OCI-LY7 (cell line): ENCODE measurements at regions not wholly inside any gene's neighbourhood (a gene's known extent, or its start where the extent isn't known, plus 50 kb on each side); places are given as distances from the start of the nearest gene placed in this dataset.

Source experiments
- BruUV-seq: library from RNA; stranded (reverse); fragments of 400-500 nt; replicated peaks from 2 replicates; lab custom pipeline; 2021; lab: Mats Ljungman, UMichigan
- CTCF ChIA-PET: fragments of 300-600 bp; sonication (Branson Sonifier 250); formaldehyde crosslinking; loops from one replicate; lab custom pipeline; 2022; ENCODE audit warnings: antibody characterized with exemption; ENCODE audit not compliant: unreplicated experiment; lab: Charles Lee
- POLR2A ChIA-PET: fragments of 300-600 bp; sonication (Branson Sonifier 250); formaldehyde crosslinking; loops from one replicate; lab custom pipeline; 2022; ENCODE audit warnings: antibody characterized with exemption; lab: Charles Lee
- DNase-seq: peaks from one replicate; pipeline ENCODE4 v3.0.0-alpha.2; 2015; ENCODE audit warnings: low spot score
- H2AFZ ChIP-seq: fragments of 200-600 bp; sonication (generic), shearing (Covaris generic); 2 replicates; pipeline ENCODE4 v1.6.1; 2014; ENCODE audit warnings: mild to moderate bottlenecking, antibody characterized with exemption, low read length, moderate library complexity
- H3K27ac ChIP-seq: fragments of 200-600 bp; sonication (generic); 2 replicates; pipeline ENCODE4 v1.5.1; 2014; ENCODE audit warnings: mixed run types, low read depth, mild to moderate bottlenecking, moderate library complexity, low read length, inconsistent platforms; ENCODE audit not compliant: poor library complexity, severe bottlenecking
- H3K36me3 ChIP-seq: fragments of 200-600 bp; sonication (generic); 2 replicates; pipeline ENCODE4 v1.6.1; 2014; ENCODE audit warnings: mild to moderate bottlenecking, antibody characterized with exemption, low read length, moderate library complexity, mixed read lengths; ENCODE audit not compliant: insufficient read depth
- H3K4me1 ChIP-seq: fragments of 200-600 bp; sonication (generic); 2 replicates; pipeline ENCODE4 v1.5.1; 2014; ENCODE audit warnings: mild to moderate bottlenecking, low read length; ENCODE audit not compliant: insufficient read depth, poor library complexity, severe bottlenecking
- H3K4me2 ChIP-seq: fragments of 200-600 bp; sonication (generic); 2 replicates; pipeline ENCODE4 v1.6.1; 2014; ENCODE audit warnings: mild to moderate bottlenecking, low read length
- H3K4me3 ChIP-seq: fragments of 200-600 bp; sonication (generic); 2 replicates; pipeline ENCODE4 v1.5.1; 2014; ENCODE audit warnings: mild to moderate bottlenecking, low read depth, low read length; ENCODE audit not compliant: poor library complexity, severe bottlenecking
- H3K79me2 ChIP-seq: fragments of 200-600 bp; sonication (generic); 2 replicates; pipeline ENCODE4 v1.6.1; 2016; ENCODE audit warnings: low read depth, mild to moderate bottlenecking, low read length, moderate library complexity, mixed read lengths; ENCODE audit not compliant: insufficient read depth
- H3K9me2 ChIP-seq: fragments of 200-600 bp; sonication (generic); 2 replicates; pipeline ENCODE4 v1.6.1; 2016; ENCODE audit warnings: mild to moderate bottlenecking, low read length, mixed read lengths; ENCODE audit not compliant: insufficient read depth
- H3K9me3 ChIP-seq: fragments of 200-600 bp; sonication (generic); 2 replicates; pipeline ENCODE4 v1.6.1; 2014; ENCODE audit warnings: mild to moderate bottlenecking, mixed run types, low read length, mixed read lengths
- H4K20me1 ChIP-seq: fragments of 200-600 bp; sonication (generic); 2 replicates; pipeline ENCODE4 v1.6.1; 2014; ENCODE audit warnings: mild to moderate bottlenecking, antibody characterized with exemption, low read length, moderate library complexity, mixed read lengths; ENCODE audit not compliant: insufficient read depth
- CTCF ChIP-seq: fragments of 200-600 bp; sonication (generic); conservative IDR thresholded peaks from 2 replicates; pipeline ENCODE4 v1.5.1; 2014; ENCODE audit warnings: mild to moderate bottlenecking, antibody characterized with exemption, low read length, moderate library complexity, mixed read lengths
- EZH2phosphoT487 ChIP-seq: fragments of 200-600 bp; sonication (generic); IDR thresholded peaks from 2 replicates; pipeline ENCODE4 v1.6.1; 2018; ENCODE audit warnings: low read depth, borderline replicate concordance, mild to moderate bottlenecking, mixed run types, antibody characterized with exemption, low read length, moderate library complexity, mixed read lengths
- intact Hi-C: fragments of 100-400 bp; cut with micrococcal nuclease; formaldehyde crosslinking; loops from one replicate; pipeline ENCODE4 v1.10.0; 2022; ENCODE audit not compliant: unreplicated experiment

- BruUV-seq = no TSS peak
- no peaks in the 10 kb centered on the region for H3K79me2 ChIP-seq
- no peak overlapping the region for H3K4me3 ChIP-seq
- no peak overlapping the region for H2AFZ ChIP-seq
- no peaks in the 10 kb centered on the region for H3K9me2 ChIP-seq
- no peaks in the 10 kb centered on the region for H3K4me1 ChIP-seq
- ChIA-PET POLR2A (interaction anchor here (0.6 to 0.7 kb wide), 2 partner anchors 9 to 884 kb away, joined by 3 to 4 read pairs; no protein-coding TSS in a partner anchor), CTCF (no interaction called here)
- TF ChIP-seq EZH2phosphoT487 (no peak), CTCF (no peak)
- H3K36me3 ChIP-seq = no peaks in the 10 kb centered on the region
- no peak overlapping the region for H3K27ac ChIP-seq
- no peak overlapping the region for H3K4me2 ChIP-seq
- H3K9me3 ChIP-seq = no peaks in the 10 kb centered on the region
- intact Hi-C loops = no loop called here
- no peaks in the 10 kb centered on the region for H4K20me1 ChIP-seq
- no peak for DNase-seq
Observed at GRCh38 chrX:39985551-39985950, 112.2 kb downstream of the BCOR start.

GRCh38 chrX:39988496-39988895, 109.3 kb downstream of the BCOR start:
- H2AFZ ChIP-seq = no peak overlapping the region
- H3K9me2 ChIP-seq = no peaks in the 10 kb centered on the region
- TF ChIP-seq EZH2phosphoT487 (no peak), CTCF (no peak)
- H3K9me3 ChIP-seq = no peaks in the 10 kb centered on the region
- H3K4me3 ChIP-seq = no peak overlapping the region
- ChIA-PET POLR2A (no interaction called here), CTCF (interaction anchor here (0.5 kb wide), 1 partner anchor 301 kb away, joined by 11 read pairs; no protein-coding TSS in a partner anchor)
- intact Hi-C loops = no loop called here
- H3K4me2 ChIP-seq = no peak overlapping the region
- no peaks in the 10 kb centered on the region for H4K20me1 ChIP-seq
- no peak overlapping the region for H3K27ac ChIP-seq
- DNase-seq = no peak
- no peaks in the 10 kb centered on the region for H3K79me2 ChIP-seq
- no peaks in the 10 kb centered on the region for H3K4me1 ChIP-seq
- H3K36me3 ChIP-seq = no peaks in the 10 kb centered on the region
- no TSS peak for BruUV-seq

- DNase-seq = no peak
- H3K9me2 ChIP-seq = no peaks in the 10 kb centered on the region
- no peak overlapping the region for H2AFZ ChIP-seq
- H3K9me3 ChIP-seq = no peaks in the 10 kb centered on the region
- H3K27ac ChIP-seq = no peak overlapping the region
- no TSS peak for BruUV-seq
- ChIA-PET POLR2A (interaction anchor here (0.5 kb wide), 1 partner anchor 258 kb away, joined by 5 read pairs; no protein-coding TSS in a partner anchor), CTCF (no interaction called here)
- H3K4me2 ChIP-seq = no peak overlapping the region
- intact Hi-C loops = no loop called here
- H4K20me1 ChIP-seq = no peaks in the 10 kb centered on the region
- no peak overlapping the region for H3K4me3 ChIP-seq
- H3K36me3 ChIP-seq = no peaks in the 10 kb centered on the region
- TF ChIP-seq EZH2phosphoT487 (no peak), CTCF (no peak)
- no peaks in the 10 kb centered on the region for H3K79me2 ChIP-seq
- no peaks in the 10 kb centered on the region for H3K4me1 ChIP-seq
Observed at GRCh38 chrX:39990388-39990787, 107.4 kb downstream of the BCOR start.
